ENCODE measurements at regions not wholly inside any gene's neighbourhood (a gene's known extent, or its start where the extent isn't known, plus 50 kb on each side); places are given as distances from the start of the nearest gene placed in this dataset.

DNA sequence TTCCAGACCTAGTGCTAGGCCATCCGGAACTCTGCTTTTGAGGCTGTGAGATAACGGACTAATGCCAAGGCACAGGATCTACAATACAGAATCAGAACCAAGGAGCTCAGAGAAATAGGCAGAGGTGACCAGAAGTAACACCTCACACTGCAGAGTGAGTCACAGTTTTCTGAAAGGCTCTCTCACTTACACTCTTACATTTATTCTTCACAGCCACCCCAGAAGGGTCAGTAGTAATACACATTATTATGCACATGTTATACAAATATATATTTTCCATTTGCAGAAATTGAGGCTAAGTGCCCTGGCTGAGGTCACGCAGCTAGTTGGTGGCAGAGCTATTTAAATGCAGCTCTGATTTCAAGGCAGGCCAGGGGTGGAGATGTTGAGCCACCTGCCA lies 542.5 kb downstream of the OMA1 start:
- Histone ChIP-seq H3K9me3 (ENCODE audit: low read depth) (no peaks in the 10 kb centered on the region), H3K4me3 (no peak overlapping the region), H3F3A (ENCODE audit: low read depth) (peaks cover 22% of the 10 kb centered on the region), H4K20me1 (ENCODE audit: low read depth) (no peaks in the 10 kb centered on the region), H3K4me2 (no peak overlapping the region), H2AFZ (replicated peaks) (no peak overlapping the region), H3K36me3 (no peaks in the 10 kb centered on the region), H3K27me3 (no peaks in the 10 kb centered on the region), H3K27ac (no peak overlapping the region), H3K79me2 (ENCODE audit: low read depth) (no peaks in the 10 kb centered on the region), H3K9ac (no peak overlapping the region), H3K4me1 (peaks cover 38% of the 10 kb centered on the region)
- Mint-ChIP-seq H3K4me3 (no peak overlapping the region), H3K36me3 (no peaks in the 10 kb centered on the region), H3K9me3 (no peaks in the 10 kb centered on the region), H3K4me1 (peaks cover 20% of the 10 kb centered on the region), H3K27ac (no peak overlapping the region), H3K27me3 (ENCODE audit: insufficient read depth, low read depth) (peaks cover 2% of the 10 kb centered on the region)
- TF ChIP-seq EZH2 (IDR thresholded peaks at IDR 0.05) (no peak), EZH2phosphoT487 (IDR thresholded peaks at IDR 0.05) (no peak), CTCF (IDR thresholded peaks at IDR 0.05) (no peak)
- no peak for DNase-seq (ENCODE audit: low spot score)

- Histone ChIP-seq H3K27me3 (no peaks in the 10 kb centered on the region), H3K9me3 (ENCODE audit: low read depth) (no peaks in the 10 kb centered on the region), H3K79me2 (ENCODE audit: low read depth) (no peaks in the 10 kb centered on the region), H3F3A (ENCODE audit: low read depth) (peaks cover 22% of the 10 kb centered on the region), H3K4me3 (no peak overlapping the region), H3K9ac (no peak overlapping the region), H4K20me1 (ENCODE audit: low read depth) (no peaks in the 10 kb centered on the region), H3K4me1 (peaks cover 38% of the 10 kb centered on the region), H2AFZ (replicated peaks) (no peak overlapping the region), H3K4me2 (no peak overlapping the region), H3K36me3 (no peaks in the 10 kb centered on the region), H3K27ac (no peak overlapping the region)
- DNase-seq (ENCODE audit: low spot score) = peak; percentile 28
- no peaks in the 10 kb centered on the region for H3K9me3 Mint-ChIP-seq
- peaks cover 2% of the 10 kb centered on the region for H3K27me3 Mint-ChIP-seq (ENCODE audit: insufficient read depth, low read depth)
- H3K4me3 Mint-ChIP-seq = no peak overlapping the region
- peaks cover 20% of the 10 kb centered on the region for H3K4me1 Mint-ChIP-seq
- H3K27ac Mint-ChIP-seq = no peak overlapping the region
- no peaks in the 10 kb centered on the region for H3K36me3 Mint-ChIP-seq
- TF ChIP-seq EZH2 (IDR thresholded peaks at IDR 0.05) (no peak), EZH2phosphoT487 (IDR thresholded peaks at IDR 0.05) (no peak), CTCF (IDR thresholded peaks at IDR 0.05) (no peak)
These were observed 543.5 kb downstream of the OMA1 start for GRCh38 chr1:58003059-58003458.

GRCh38 chr1:58000821-58001220 lies 545.7 kb downstream of the OMA1 start:
- H3K27me3 ChIP-seq = no peaks in the 10 kb centered on the region
- DNase-seq (ENCODE audit: low spot score) = no peak

More at GRCh38 chr1:58000821-58001220, 545.7 kb downstream of the OMA1 start:
- no peaks in the 10 kb centered on the region for H3K36me3 ChIP-seq
- peaks cover 20% of the 10 kb centered on the region for H3K4me1 ChIP-seq
- H3F3A ChIP-seq (ENCODE audit: low read depth) = peaks cover 8% of the 10 kb centered on the region
- no peaks in the 10 kb centered on the region for H4K20me1 ChIP-seq (ENCODE audit: low read depth)
- H3K27ac Mint-ChIP-seq = no peak overlapping the region
- H2AFZ ChIP-seq (replicated peaks) = no peak overlapping the region
- H3K36me3 Mint-ChIP-seq = peaks cover 2% of the 10 kb centered on the region
- no peak overlapping the region for H3K4me2 ChIP-seq
- no peak overlapping the region for H3K9ac ChIP-seq
- TF ChIP-seq EZH2phosphoT487 (IDR thresholded peaks at IDR 0.05) = no peak
- TF ChIP-seq EZH2 (IDR thresholded peaks at IDR 0.05) = no peak
- no peak for TF ChIP-seq CTCF (IDR thresholded peaks at IDR 0.05)
- peaks cover 11% of the 10 kb centered on the region for H3K4me1 Mint-ChIP-seq
- peaks cover 7% of the 10 kb centered on the region for H3K9me3 Mint-ChIP-seq
- H3K9me3 ChIP-seq (ENCODE audit: low read depth) = no peaks in the 10 kb centered on the region
- H3K27me3 Mint-ChIP-seq (ENCODE audit: insufficient read depth, low read depth) = peaks cover 2% of the 10 kb centered on the region
- H3K4me3 Mint-ChIP-seq = no peak overlapping the region
- H3K4me3 ChIP-seq = no peak overlapping the region
- no peaks in the 10 kb centered on the region for H3K79me2 ChIP-seq (ENCODE audit: low read depth)
- H3K27ac ChIP-seq = no peak overlapping the region

All from neural progenitor cell (in vitro differentiated cells).